ENCODE measurements at regions not wholly inside any gene's neighbourhood (a gene's known extent, or its start where the extent isn't known, plus 50 kb on each side); places are given as distances from the start of the nearest gene placed in this dataset.
"Not testable (repeated sequence)": the region's sequence is repeated elsewhere in the genome, so short reads cannot be mapped to it uniquely, and the experiment has no call there.

DNA sequence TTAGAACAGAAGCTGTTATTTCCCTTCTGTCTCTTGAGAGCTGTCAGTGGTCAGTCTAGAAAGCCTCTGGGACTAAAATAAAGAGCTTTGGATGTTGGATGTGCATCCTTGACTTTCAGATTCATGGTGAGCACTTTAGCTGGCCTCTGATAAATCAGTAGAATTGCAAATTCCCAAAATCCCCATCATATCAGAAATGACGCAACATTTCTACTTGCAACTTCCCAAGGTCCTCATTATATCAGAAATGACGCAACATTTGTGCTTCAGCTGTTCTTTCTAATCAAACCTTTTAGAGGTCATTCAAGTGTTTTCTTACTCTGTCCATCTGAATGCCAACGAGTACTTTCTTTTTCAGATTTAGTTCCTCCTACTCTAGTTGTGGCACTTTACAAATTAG, 167.3 kb upstream of the MOCS2 start:
- no peak for DNase-seq

DNA sequence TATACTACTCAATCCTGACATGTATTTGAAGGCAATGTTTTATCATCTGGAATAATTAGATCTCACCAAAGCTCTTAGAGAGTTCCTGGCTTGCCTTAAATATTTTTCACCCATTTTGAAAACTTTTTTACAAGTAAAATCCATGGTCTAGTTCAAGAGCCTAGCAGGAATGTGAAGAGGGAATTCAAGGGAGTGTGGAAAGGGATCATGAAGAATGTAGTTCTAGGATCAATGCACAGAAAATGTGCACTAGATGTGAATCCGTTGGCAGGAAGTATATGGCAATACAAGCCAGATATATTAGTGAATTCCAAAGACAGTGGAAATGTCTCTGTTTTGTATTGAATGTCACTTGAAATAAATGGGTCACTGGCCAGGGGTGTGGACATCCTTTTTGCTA, 167.9 kb upstream of the MOCS2 start:
- no peak for DNase-seq

DNA sequence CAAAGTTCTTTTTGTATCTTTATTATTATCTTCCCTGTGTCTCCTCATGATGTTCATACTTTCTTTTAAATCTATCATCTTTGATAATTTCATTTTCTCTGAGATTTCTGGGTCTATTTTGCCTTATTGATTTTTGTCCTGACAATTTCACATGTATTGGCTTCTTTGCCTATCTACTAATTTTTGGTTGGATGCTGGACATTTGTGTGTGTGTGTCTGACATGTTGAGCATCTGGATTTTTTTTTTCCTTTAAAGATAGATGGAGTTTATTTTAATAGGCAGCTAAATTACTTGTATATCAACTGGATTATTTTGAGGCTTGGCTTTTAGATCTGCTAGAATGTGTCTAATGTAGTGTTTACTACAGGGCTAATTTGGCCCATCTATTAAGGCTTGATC, 178.0 kb upstream of the MOCS2 start:
- DNase-seq, result no peak

DNA sequence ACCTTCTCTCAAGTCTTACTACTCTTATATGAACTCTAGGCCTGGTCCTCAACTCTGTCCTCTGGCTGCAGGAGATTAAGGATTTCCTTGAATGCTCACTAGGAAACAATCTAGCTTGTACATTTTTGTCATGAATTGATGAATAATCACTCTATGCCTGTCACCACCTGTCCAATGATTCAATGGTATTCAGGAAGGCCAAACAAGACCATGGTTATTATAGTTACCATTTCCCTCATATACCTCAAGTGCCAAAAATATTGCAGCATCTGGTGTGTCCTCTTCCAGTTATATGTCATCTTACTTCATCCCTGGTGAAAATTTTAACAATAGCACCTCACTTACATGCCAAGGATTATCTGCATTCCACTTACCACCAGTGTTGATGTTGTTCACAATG, 179.0 kb upstream of the MOCS2 start:
- DNase-seq, result no peak

DNA sequence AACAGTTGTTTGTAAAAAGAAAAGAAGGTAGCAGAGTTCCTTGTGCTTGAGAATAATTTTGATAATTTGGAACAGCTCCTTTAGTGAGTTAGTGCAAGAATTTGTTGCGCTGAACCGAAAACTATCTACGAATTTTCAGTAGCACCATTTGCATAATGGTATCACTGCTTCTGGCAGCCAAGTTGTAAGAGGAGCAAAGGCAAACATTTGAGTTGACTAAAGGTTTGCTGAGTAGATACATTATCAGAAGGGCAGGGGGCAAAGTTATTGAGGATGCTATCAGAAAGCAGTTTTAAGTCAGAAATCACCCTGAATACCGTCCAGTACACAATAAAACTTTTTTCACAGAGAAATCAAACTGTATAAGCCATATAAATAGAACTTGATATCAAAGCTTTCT, 181.5 kb upstream of the MOCS2 start:
- DNase-seq, result no peak

DNA sequence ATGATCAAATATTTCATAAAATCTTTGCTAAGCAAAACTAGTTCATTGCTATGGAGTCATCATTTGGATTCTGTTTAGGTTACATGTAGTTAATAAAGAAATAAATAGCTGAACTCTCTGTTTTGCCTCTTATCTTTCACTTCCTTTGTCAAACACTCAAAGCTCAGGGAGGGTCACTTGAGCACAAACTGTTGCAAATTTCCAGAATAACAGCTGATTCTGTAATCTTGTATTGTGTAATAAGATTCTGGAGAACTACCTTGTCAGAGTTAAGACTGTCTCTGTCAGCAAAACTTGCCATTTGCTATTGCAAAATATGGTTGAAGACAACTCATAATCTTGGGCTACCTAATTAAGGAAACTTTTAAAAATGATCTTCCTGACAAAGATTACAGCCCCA, 182.0 kb upstream of the MOCS2 start:
- DNase-seq, result no peak

DNA sequence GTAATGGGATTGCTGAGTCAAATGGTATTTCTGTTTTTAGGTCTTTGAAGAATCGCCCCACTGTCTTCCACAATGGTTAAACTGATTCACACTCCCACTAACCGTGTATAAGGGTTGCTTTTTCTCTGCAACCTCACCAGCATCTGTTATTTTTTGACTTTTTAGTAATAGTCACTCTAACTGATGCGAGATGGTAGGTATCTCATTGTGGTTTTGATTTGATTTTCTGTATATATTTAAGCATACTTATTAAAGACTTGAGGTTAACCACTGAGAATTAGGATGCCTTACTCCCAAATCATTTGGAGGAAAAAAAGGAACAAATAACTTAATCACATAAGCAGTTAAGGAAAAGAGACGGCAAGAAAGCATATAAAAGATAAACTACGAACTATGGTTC, 181.6 kb upstream of the FST start:
- DNase-seq, result no peak

DNA sequence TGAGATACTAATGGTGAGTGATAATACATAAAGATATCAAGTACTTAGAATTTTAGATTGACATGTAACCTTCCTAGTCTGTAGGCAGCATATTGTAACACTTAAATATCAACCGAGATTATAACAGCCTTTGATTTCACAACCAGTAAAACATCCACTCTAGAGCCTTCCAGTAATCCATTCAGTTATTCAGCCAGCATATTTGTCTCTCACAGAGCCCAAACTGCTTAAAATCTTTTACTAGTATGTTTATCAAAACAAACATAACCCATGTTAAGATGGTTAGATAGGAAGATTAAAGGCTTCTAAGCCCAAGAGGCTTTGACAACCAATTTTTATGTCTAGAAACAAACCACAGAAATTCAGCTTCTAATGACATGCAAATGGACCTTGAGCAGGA, 177.9 kb upstream of the FST start:
- no peak for DNase-seq

DNA sequence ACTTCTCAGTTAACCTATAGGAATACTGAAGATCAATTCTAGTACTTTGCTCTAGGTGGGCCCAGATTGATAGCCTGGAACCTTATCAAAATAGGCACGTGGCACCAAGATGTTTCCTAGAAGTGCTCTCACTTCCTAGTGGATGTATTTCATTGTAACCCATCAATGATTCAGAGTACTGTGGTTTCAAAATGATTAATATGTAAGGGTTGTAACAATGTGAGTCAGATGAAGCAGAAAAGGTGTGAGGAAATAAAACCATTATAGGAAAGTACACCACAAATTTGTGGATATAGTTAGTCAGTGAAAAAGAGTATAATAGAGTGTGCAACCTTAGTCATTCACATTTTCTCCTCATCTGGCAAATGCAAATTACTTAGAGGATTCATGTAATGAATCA, 177.3 kb upstream of the FST start:
- DNase-seq, result no peak

DNA sequence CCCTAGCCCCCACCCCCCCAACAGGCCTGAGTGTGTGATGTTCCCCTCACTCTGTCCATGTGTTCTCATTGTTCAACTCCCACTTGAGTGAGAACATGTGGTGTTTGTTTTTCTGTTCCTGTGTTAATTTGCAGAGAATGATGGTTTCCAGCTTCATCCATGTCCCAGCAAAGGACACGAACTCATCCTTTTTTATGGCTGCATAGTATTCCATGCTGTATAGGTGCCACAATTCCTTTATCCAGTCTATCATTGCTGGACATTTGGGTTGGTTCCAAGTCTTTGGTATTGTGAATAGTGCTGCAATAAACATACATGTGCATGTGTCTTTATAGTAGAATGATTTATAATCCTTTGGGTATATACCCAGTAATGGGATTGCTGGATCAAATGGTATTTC, 175.1 kb upstream of the FST start:
- not testable (repeated sequence) for DNase-seq

DNA sequence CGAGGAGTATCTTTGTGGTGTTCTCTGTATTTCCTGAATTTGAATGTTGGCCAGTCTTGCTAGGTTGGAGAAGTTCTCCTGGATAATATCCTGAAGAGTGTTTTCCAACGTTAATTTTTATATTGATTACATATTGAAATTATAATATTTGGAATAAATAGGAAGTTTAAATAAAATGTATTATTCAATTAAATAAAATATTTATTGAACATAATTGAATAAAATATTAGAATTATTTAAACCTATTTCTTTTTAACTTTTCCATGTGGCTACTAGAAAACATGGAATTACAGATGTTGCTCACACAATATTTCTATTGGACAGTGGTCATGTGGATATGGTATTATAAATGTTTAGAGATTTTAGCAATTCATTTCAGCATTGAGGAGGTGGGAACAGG, 170.8 kb upstream of the FST start:
- no peak for DNase-seq

DNA sequence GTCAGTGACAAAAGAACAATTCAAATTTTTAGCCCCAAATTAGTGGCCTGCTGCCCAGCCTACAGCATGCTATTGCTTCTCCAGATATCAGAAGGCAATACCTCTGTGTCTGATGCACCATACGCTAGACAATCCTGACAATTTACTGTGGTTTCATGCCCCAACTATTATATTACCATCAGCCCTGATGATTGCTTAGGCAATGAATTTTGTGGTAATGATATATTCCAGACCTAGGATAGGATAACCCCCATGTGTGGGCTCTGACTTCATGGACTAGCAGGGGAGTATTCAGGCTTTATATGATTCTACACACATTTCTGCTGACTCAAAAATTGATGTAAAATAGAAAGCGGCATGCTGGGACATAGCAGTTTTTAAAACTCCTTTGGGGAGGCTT, 168.7 kb upstream of the FST start:
- no peak for DNase-seq

DNA sequence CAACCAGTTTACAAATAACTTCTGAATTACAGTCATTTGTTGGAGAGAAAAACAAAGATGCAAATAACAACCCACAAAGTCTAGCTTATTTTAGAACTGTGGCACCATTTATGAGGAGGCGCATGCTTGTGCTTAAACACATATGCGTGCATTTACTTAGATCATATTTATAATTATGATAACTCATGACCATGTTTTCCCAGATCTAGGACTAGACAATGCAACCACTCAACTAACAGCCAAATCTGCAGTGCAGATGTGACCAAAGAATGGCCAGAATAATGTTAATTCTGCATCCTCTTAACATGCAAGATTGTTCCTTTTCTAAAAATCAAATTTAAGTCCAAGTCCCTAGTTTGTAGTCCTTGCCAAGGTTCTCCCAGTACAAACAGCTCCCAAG, 167.3 kb upstream of the FST start:
- no peak for DNase-seq

DNA sequence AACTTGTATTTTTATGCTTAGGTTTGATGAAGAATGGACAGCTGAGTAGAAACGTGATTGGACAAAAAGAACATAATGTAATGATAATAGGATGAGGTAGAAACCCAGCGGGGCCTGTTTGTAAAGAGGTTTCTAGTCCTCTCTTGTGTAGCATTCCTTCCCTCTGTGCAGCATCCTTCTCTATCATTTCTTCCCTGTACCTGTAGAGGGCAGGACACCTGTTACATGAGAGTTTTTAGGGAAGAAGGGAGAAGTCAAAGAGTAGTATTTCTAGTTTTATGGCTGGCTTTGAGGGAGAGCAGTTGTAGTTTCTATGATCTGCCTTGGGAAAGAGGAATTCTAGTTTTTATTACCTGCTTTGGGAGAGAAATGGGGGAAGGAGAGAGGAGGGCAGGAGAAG, 162.1 kb upstream of the FST start:
- DNase-seq, result no peak

DNA sequence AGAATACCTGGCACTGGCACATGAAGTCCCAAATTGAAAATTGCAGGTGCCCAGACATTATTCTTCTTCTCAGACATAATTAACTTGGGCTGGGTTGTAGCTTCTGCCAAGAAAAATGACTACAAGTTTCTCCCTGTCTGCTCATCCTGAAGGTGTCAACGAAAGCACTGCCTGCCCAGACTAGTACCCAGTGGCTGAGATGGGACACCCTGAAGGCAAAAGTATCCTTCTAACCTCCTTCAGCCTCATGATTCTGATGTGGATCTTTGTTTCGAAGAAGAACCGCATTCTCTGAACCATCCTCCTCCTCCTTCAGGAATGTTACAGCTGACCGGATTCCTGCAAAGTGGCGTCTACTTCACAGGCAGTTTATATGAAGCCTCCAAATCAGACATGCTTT, 161.1 kb upstream of the FST start:
- no peak for DNase-seq

DNA sequence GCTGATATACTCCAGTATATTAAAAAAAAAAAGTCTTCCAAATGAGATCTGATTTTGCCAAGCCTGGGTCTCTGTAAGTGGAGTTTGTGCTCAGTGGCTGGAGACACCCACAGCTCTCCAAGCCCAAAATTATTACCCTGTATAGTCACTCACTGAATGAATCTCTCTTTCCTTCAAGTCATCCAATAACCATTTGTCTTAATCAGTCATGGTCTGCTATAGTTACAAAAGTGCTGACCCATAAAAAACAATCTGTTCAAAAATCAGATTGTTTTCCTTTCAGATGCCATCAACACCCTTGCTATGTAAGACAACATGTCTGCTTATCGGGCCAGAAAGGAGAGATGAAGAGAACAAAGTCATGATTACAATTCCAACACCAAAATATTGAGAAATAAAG, 159.4 kb upstream of the FST start:
- DNase-seq, result no peak

DNA sequence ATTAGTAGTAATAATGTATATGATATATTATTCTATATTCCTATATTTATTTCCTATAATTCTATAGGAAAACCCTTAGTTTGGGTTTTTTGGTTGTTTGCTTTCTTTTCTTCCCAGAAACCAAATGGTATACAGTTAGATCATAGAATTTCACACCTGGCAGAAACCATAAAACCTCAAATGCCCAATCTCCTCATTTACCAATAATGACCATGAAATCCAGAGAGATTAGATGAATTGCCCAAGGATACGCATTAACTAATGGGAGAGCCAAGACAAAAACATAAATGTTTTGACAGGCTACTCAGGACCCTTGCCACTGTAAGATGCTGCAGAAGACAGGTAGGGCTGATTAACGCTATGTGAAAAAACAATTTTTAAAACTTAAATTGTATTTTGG, 158.7 kb upstream of the FST start:
- DNase-seq, result no peak

DNA sequence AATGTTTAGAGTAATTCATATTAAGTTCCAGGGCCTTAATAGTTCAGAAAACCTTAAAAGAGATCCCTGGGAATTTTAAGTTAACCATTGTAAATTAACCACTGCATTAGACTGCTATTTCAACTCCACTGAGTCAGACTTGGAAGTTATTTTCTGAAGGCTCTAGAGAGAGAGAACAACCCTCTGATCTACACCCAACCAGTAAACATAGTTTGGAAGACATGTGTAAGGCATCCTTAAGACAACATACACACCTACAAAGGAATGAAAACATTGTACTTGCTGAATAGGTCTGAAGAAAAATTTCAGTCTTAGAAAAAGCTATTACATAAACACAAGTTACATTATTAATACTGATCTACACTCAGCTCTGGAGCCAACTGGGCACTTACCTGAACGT, 158.2 kb upstream of the FST start:
- no peak for DNase-seq

DNA sequence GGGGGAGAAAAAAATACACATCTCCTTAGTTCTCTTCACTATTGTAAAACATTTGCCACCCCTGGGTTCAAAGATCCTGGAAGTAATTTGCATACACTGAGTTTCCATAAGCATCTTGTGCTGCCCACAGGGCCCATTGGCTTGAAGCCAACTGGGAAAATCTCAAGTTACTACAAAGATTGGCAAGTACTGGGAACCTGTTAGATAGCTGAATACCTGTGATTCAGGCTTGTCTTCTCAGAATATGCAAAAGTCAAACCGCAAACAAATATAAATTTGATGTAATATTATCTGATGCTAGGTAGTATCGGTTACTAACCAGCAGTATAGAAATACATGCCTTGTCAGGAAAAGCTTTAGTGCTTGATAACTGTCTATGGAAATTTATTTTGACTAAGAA, 156.9 kb upstream of the FST start:
- no peak for DNase-seq

DNA sequence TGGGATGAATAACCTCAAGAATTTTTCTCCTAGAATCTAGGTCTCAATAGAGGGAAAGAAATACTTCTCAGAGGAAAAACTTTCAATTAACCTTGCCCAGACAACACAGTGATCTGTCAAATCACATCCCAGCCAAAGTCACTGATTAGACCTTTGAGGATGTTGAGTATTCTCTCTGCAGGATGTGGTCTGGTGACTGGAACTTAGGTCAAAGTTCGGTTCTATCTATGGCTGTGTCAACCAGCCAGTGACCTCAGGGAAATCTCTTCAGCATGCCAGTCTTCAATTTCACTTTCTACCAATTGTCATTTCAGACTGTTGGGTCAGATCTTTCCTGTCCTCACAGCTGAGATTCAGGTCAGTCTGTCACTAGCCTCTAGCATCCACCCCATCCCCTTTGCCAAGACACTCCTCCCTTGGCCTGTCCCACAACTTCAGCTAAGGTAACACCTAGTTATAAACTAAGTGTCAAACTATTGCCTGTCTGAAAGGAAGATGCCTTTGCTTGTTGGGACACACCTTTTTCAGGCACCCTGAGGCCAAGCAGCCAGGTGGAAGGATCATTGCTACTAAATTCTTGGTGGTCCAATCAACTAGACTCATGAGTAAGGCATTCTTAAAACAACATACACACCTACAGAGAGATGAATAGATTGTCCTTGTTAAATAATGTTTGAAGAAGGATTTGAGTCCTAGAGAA, 156.3 kb upstream of the FST start:
- no peak for DNase-seq

DNA sequence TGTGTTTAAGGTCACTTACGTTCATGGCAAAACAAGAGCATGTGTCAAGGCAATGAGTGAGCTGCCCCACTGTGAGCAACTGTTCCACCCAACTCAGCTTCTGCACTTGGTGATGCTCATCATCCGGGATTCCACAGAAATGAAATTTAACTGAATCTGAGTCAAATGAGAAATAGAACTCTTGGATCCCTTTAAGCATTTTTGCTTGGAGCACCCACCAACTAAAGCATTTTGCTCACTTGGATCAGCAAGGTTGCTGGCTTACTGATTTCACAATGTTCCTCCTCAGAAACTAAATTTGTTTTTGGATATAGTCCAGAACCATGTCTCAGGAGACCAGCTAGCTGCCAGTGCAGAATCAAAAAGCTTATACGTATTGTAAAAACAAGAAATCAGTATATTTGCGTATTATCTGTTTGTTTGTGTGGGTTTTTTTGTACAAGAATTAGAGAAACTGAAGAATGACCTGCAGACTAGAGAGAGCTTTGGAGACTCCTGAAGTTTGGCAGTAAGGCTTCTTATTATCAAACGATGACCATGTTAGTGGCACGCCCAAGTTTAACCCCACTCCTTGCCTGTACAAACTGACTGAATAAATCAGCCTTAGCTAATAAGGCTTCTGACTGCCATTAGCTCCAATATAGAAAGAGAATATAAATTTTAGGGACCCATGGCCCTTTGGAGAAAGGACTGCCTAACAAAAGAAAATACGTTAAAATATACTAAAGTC, 153.8 kb upstream of the FST start:
- no peak for DNase-seq

DNA sequence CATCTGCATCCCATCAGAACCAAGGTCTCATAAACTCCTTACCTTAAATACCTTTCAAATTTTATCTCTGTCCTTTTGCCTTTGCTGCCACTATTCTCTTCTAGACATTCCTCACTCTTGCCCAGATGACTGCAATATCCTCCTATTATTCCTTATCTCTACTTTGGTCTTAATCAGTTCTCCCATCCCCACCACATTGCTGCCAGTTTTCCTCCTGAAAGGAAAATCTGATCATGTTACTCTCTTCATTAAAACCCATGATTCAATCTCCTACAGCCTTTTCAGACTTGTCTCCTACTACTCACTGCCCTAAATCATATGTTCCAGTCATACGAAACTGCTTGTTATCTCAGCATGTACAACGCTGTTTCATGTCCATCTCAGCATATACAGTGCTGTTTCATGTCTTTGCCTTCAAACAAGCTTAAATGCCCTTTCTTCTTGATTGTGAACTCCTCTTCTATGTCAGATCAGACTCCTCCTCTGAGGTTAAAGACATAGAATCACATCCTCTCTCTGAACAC, 152.6 kb upstream of the FST start:
- no peak for DNase-seq

DNA sequence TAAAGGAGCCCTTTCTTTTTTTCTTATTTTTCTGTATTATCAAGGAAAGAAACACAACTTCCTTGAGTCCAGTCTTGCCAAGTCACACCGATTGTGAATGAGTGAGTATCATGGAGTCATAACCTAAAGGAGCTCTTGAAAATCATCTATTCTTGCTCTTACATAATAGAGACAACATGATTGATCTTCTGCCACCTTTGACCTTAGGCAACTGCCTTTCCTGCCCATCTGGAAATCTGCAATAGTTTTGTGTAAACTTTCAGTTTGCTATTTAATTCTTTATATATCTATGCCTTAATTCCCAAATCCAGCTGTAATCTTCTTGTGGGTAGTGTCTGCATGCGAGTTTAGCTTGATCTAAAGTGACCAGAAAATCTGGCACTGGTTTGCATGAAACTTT, 149.9 kb upstream of the FST start:
- DNase-seq, result no peak

DNA sequence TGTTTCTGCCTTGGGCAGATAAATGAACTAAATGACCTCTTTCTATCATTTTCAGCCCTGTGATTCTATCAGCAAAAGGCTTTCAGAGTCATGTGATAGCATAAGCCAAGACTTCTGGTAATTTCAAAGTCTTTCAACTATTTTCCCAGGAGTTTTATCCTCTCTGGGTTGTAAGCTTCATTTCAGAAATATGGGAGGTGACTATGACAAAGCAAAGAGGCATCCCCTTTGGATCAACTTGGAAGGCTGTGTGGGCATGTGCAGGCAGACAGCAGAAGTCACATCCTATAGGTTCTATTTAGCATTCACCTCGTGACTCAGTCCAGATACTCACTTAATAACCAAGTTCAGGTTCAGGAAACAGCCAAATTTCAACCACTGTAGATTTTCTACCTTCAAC, 149.0 kb upstream of the FST start:
- no peak for DNase-seq

DNA sequence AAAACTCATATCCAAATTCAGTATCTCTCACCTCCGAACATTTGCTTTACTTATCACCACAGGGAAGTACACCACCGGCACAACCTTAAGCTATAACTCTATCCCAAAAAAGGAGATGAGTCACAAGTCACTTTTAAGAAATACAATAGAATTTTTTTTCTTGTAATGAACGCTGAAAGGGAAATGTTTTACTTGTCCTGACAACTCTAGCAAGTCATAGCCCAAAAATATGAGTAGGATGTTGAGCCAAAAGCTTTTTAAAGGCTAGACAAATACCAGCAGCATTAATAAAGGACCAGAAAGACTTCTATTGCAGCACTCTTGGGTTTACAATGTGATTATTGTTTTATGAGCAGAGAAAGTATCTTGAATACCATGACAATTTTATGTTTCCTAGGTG, 147.3 kb upstream of the FST start:
- DNase-seq, result no peak
